Right atrium auricular region (tissue), 2 donors: ENCODE measurements at regions not wholly inside any gene's neighbourhood (a gene's known extent, or its start where the extent isn't known, plus 50 kb on each side); places are given as distances from the start of the nearest gene placed in this dataset.

Experiments
- DNase-seq: peaks from one replicate; pipeline ENCODE4 v3.0.0-alpha.2; 2019; ENCODE audit warnings: low spot score
- H3K27ac ChIP-seq, 2 donors: fragments of 200-600 bp; sonication (generic); 1 replicate in 1 of 2; 2 replicates in 1 of 2; pipeline ENCODE4 v1.5.1; 2016 to 2019
- H3K27me3 ChIP-seq, 2 donors: fragments of 200-600 bp; sonication (generic); one replicate each; pipeline versions ENCODE4 v1.5.1 to v1.6.0; 2017 to 2019
- H3K36me3 ChIP-seq: fragments of 200-600 bp; sonication (generic); one replicate; pipeline ENCODE4 v1.5.1; 2016
- H3K4me1 ChIP-seq, 2 donors: fragments of 200-600 bp; sonication (generic); one replicate each; pipeline versions ENCODE4 v1.5.1 to v1.6.0; 2017 to 2019
- H3K4me3 ChIP-seq, 2 donors: fragments of 200-600 bp; sonication (generic); 1 replicate in 1 of 2; 2 replicates in 1 of 2; pipeline ENCODE4 v1.5.1; 2017 to 2019; ENCODE audit warnings: mild to moderate bottlenecking in 1 of 2, moderate library complexity in 1 of 2
- H3K9me3 ChIP-seq, 2 donors: fragments of 200-600 bp; sonication (generic); one replicate each; pipeline ENCODE4 v1.5.1; 2019
- TF ChIP-seq, protein P1 (sequence below), 2 donors: fragments of 200-600 bp; sonication (generic); IDR thresholded peaks; one replicate each; pipeline ENCODE4 v1.5.1; 2019; ENCODE audit warnings: antibody characterized with exemption in 2 of 2

DNA sequence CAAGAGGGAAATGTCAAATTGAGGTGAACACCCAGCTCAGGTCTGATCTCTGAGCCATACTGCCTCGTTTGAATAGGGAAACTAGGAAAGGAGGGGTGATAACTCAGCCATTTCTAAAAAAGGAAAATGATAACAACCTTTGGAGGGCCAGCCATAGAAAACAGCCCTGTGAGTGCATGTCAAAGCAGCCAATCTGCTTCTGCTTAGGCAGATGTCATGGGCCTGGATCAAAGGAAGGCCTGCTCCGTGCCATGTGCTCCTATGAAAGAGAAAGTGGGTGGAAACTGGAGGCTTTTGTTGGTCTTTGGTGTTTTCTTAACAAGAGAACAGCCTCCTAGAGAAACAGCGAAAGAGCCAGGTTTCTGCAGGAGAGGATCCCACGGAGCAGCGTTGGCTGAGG, 428.0 kb downstream of the DHX35 start:
- no peaks in the 10 kb centered on the region for H3K4me1 ChIP-seq
- no peaks in the 10 kb centered on the region for H3K27me3 ChIP-seq
- TF ChIP-seq, protein P1, sequence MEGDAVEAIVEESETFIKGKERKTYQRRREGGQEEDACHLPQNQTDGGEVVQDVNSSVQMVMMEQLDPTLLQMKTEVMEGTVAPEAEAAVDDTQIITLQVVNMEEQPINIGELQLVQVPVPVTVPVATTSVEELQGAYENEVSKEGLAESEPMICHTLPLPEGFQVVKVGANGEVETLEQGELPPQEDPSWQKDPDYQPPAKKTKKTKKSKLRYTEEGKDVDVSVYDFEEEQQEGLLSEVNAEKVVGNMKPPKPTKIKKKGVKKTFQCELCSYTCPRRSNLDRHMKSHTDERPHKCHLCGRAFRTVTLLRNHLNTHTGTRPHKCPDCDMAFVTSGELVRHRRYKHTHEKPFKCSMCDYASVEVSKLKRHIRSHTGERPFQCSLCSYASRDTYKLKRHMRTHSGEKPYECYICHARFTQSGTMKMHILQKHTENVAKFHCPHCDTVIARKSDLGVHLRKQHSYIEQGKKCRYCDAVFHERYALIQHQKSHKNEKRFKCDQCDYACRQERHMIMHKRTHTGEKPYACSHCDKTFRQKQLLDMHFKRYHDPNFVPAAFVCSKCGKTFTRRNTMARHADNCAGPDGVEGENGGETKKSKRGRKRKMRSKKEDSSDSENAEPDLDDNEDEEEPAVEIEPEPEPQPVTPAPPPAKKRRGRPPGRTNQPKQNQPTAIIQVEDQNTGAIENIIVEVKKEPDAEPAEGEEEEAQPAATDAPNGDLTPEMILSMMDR (IDR thresholded peaks at IDR 0.05) = no peak
- no peak overlapping the region for H3K4me3 ChIP-seq
- DNase-seq = no peak
- H3K27ac ChIP-seq = no peak overlapping the region
- H3K9me3 ChIP-seq = no peaks in the 10 kb centered on the region
- no peaks in the 10 kb centered on the region for H3K36me3 ChIP-seq

DNA sequence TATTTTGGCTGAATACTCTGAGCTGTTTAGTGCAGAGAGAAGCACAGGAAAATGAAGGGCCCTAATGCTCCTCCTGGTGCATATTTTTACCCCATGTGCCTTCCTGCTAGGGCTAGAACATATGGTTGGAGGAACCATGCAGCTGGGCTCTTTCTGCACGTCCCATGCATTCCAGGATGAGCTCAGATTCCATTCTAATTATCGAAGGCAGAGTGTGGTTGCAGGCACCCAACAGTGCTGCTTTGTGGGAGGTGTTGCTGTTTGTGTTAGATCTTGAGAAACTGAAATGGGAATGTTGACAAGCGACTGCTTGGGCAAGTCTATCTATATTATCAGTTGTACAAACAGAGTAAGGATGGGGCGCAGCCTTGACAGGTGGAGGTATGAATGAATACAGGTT, 419.5 kb downstream of the DHX35 start:
- DNase-seq = no peak
- TF ChIP-seq, protein P1 (IDR thresholded peaks at IDR 0.05) = no peak
- Histone ChIP-seq H3K27ac (no peak overlapping the region), H3K4me3 (no peak overlapping the region), H3K36me3 (no peaks in the 10 kb centered on the region), H3K27me3 (no peaks in the 10 kb centered on the region), H3K4me1 (peaks cover 0 to 3% of the 10 kb centered on the region in 2 donors), H3K9me3 (no peaks in the 10 kb centered on the region)

DNA sequence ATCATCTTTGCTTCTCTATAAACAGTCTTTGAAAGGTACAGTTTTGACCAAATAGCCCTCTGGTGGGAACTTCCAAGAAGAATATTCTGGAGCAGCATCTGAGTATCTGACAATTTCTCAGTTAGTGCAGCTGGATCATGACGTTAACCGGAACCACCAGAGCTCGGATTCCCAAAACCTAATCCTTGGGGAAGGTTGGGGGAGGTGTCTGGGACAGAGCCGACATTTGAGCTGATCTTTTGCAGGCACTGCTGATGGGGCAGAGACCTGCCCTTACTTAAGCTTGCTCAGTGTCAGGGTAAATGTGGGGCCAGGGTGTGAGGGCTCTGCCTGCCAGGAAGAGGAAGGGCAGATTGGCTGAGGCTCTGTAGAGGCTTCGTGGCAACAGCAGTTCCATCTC, 416.6 kb downstream of the DHX35 start:
- H3K4me3 ChIP-seq = no peak overlapping the region
- H3K36me3 ChIP-seq = no peaks in the 10 kb centered on the region
- no peaks in the 10 kb centered on the region for H3K27me3 ChIP-seq
- DNase-seq = no peak
- TF ChIP-seq, protein P1 (IDR thresholded peaks at IDR 0.05) = no peak
- no peaks in the 10 kb centered on the region for H3K9me3 ChIP-seq
- H3K4me1 ChIP-seq = peaks cover 0 to 3% of the 10 kb centered on the region in 2 donors
- no peak overlapping the region for H3K27ac ChIP-seq

DNA sequence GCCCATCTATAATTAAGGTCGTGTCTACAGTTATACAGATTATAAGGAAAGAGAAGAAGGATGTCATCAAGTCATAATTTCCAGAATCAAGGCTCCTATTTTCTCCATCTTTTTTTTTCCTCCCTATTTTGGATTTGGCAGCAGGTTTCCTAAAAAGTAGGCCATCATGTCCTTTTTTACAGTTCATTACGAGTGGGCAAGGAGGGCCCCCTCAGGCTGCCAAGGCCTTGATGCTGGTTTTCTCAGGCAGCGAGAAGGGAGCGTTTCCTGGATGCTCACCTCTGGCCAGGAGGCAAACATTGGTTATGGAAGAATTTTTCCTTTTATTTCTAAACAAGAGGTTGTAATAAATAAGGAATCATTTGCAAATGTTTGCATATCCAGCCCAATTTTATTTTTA, 414.6 kb downstream of the DHX35 start:
- Histone ChIP-seq H3K4me1 (peaks cover 0 to 3% of the 10 kb centered on the region in 2 donors), H3K27ac (no peak overlapping the region), H3K9me3 (no peaks in the 10 kb centered on the region), H3K4me3 (no peak overlapping the region), H3K36me3 (no peaks in the 10 kb centered on the region), H3K27me3 (no peaks in the 10 kb centered on the region)
- DNase-seq = no peak
- TF ChIP-seq, protein P1 (IDR thresholded peaks at IDR 0.05) = no peak

DNA sequence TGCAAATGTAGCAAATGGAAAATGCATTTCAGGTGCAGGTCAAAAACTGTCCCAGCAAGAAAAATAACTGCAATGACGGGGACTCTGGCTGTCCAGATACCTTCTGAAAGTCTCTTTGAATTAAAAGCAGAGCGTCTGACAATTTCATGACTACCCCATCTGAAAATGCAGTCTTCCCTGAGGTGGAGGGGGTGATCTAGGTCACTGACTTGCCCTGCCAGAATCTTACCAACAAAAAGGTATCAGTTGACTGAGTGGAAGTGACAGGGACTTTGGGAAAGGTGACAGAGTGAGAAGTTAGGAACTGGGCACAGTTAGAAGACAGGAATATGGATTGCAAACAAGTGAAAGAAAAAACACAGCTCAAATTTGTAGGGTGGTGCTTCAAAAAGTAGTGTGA, 402.2 kb downstream of the DHX35 start:
- Histone ChIP-seq H3K4me3 (no peak overlapping the region), H3K36me3 (no peaks in the 10 kb centered on the region), H3K27me3 (no peaks in the 10 kb centered on the region), H3K9me3 (no peaks in the 10 kb centered on the region), H3K4me1 (no peaks in the 10 kb centered on the region), H3K27ac (no peak overlapping the region)
- no peak for DNase-seq
- TF ChIP-seq, protein P1 (IDR thresholded peaks at IDR 0.05) = no peak

DNA sequence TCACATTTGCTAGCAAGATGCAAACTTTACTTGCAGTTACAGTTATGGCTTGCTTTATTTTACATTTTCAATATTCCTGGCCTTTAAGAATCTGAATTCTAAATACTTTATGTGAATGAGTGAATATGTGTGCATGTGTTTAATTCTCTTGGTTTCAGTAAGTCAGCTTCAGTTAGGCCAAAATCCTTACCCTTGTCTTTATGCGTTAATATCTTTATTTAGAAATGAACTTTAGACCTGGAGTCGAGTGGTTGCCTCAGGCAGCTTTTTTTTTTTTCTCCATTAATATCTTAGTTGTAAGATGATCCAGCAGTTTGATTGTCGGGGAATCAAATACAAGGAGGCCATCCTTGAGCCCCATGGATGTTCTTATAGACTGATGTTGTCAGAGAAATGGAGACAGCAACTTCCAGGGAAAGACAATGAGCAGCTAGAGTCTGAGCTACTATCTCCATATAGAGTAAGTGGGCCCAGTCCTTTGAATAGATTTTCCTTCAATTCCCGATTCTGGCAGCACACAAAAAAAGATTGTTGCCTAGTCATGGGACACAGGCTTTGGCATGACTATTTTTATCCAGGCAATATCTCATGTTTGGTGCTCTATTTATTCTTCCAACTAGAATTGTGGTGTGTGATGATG, 398.0 kb downstream of the DHX35 start:
- Histone ChIP-seq H3K36me3 (no peaks in the 10 kb centered on the region), H3K9me3 (no peaks in the 10 kb centered on the region), H3K27ac (no peak overlapping the region), H3K4me3 (no peak overlapping the region), H3K27me3 (no peaks in the 10 kb centered on the region), H3K4me1 (no peaks in the 10 kb centered on the region)
- TF ChIP-seq, protein P1 (IDR thresholded peaks at IDR 0.05) = no peak
- no peak for DNase-seq
